Activated B cell treated with CpG ODN at 0.5 μM for 24 hours (primary cell): ENCODE measurements at regions not wholly inside any gene's neighbourhood (a gene's known extent, or its start where the extent isn't known, plus 50 kb on each side); places are given as distances from the start of the nearest gene placed in this dataset.

Experiments
- ATAC-seq: fragments of 200-7000 bp; cut with Tn5 transposase; one replicate; pipeline ENCODE4 v1.10.0; 2021; ENCODE audit warnings: low read depth, mild to moderate bottlenecking, moderate library complexity
- CTCF ChIA-PET: fragments of 350-600 bp; sonication (Branson Sonifier 250); formaldehyde crosslinking; loops from one replicate; lab custom pipeline; 2021; ENCODE audit warnings: antibody characterized with exemption; lab: Charles Lee
- POLR2A ChIA-PET: fragments of 350-600 bp; sonication (Branson Sonifier 250); formaldehyde crosslinking; loops from one replicate; lab custom pipeline; 2021; ENCODE audit warnings: antibody characterized with exemption; lab: Charles Lee
- DNase-seq: peaks from one replicate; pipeline ENCODE4 v3.0.0; 2022
- H3K27ac Mint-ChIP-seq: one replicate; pipeline ENCODE4 v1.8.0; 2020; ENCODE audit warnings: mixed read lengths
- H3K27me3 Mint-ChIP-seq: one replicate; pipeline ENCODE4 v1.8.0; 2021; ENCODE audit warnings: mixed read lengths
- H3K36me3 Mint-ChIP-seq: one replicate; pipeline ENCODE4 v1.8.0; 2021; ENCODE audit warnings: low read depth, mixed read lengths
- H3K4me1 Mint-ChIP-seq: one replicate; pipeline ENCODE4 v1.8.0; 2021; ENCODE audit warnings: mixed read lengths
- H3K4me3 Mint-ChIP-seq: one replicate; pipeline ENCODE4 v1.8.0; 2020; ENCODE audit warnings: mild to moderate bottlenecking, mixed read lengths
- H3K9me3 Mint-ChIP-seq: one replicate; pipeline ENCODE4 v1.8.0; 2020; ENCODE audit warnings: mixed read lengths
- CTCF ChIP-seq: fragments of 200-600 bp; IDR thresholded peaks from one replicate; pipeline ENCODE4 v1.8.0; 2022; ENCODE audit warnings: antibody characterized with exemption, mild to moderate bottlenecking
- intact Hi-C: fragments of 100-400 bp; cut with micrococcal nuclease; formaldehyde crosslinking; loops from one replicate; pipeline ENCODE4 v1.15.1; 2024

- POLR2A ChIA-PET, result interaction anchor here (0.6 kb wide), 1 partner anchor 104 kb away, joined by 4 read pairs; no protein-coding TSS in a partner anchor
- no peak for TF ChIP-seq CTCF
- no peaks in the 10 kb centered on the region for H3K4me1 Mint-ChIP-seq
- peaks cover 3% of the 10 kb centered on the region for H3K9me3 Mint-ChIP-seq
- no peak for DNase-seq
- CTCF ChIA-PET, result no interaction called here
- intact Hi-C loops, result no loop called here
- peaks cover 21% of the 10 kb centered on the region for H3K27me3 Mint-ChIP-seq
- no peak overlapping the region for H3K4me3 Mint-ChIP-seq
- H3K36me3 Mint-ChIP-seq, result no peaks in the 10 kb centered on the region
- ATAC-seq, result no peak
- H3K27ac Mint-ChIP-seq, result no peak overlapping the region
Measured at GRCh38 chr13:29683041-29683440, 87.6 kb upstream of the SLC7A1 start.

- ATAC-seq (no peak), DNase-seq (no peak)
- Mint-ChIP-seq H3K36me3 (no peaks in the 10 kb centered on the region), H3K4me3 (no peak overlapping the region), H3K9me3 (peaks cover 3% of the 10 kb centered on the region), H3K27me3 (peaks cover 16% of the 10 kb centered on the region), H3K27ac (no peak overlapping the region), H3K4me1 (no peaks in the 10 kb centered on the region)
- no peak for TF ChIP-seq CTCF
- intact Hi-C loops, result no loop called here
- POLR2A ChIA-PET, result no interaction called here
- CTCF ChIA-PET, result no interaction called here
Measured at GRCh38 chr13:29681864-29682263, 86.4 kb upstream of the SLC7A1 start.

GRCh38 chr13:29679396-29680053, 84.0 kb upstream of the SLC7A1 start:
- peaks cover 3% of the 10 kb centered on the region for H3K9me3 Mint-ChIP-seq
- H3K27me3 Mint-ChIP-seq, result peaks cover 10% of the 10 kb centered on the region
- intact Hi-C loops, result no loop called here
- CTCF ChIA-PET, result no interaction called here
- no peaks in the 10 kb centered on the region for H3K4me1 Mint-ChIP-seq
- no peaks in the 10 kb centered on the region for H3K36me3 Mint-ChIP-seq
- no peak overlapping the region for H3K27ac Mint-ChIP-seq
- TF ChIP-seq CTCF, result no peak
- ATAC-seq, result no peak
- no peak for DNase-seq
- POLR2A ChIA-PET, result no interaction called here
- no peak overlapping the region for H3K4me3 Mint-ChIP-seq

- TF ChIP-seq CTCF, result no peak
- no peak overlapping the region for H3K27ac Mint-ChIP-seq
- DNase-seq, result no peak
- POLR2A ChIA-PET, result no interaction called here
- peaks cover 10% of the 10 kb centered on the region for H3K27me3 Mint-ChIP-seq
- CTCF ChIA-PET, result no interaction called here
- H3K4me3 Mint-ChIP-seq, result no peak overlapping the region
- intact Hi-C loops, result no loop called here
- no peaks in the 10 kb centered on the region for H3K36me3 Mint-ChIP-seq
- ATAC-seq, result no peak
- H3K9me3 Mint-ChIP-seq, result no peaks in the 10 kb centered on the region
- H3K4me1 Mint-ChIP-seq, result no peaks in the 10 kb centered on the region
Measured at GRCh38 chr13:29677627-29678026, 82.1 kb upstream of the SLC7A1 start.

GRCh38 chr13:29676941-29677452, 81.5 kb upstream of the SLC7A1 start:
- ChIA-PET CTCF (no interaction called here), POLR2A (no interaction called here)
- no peak for DNase-seq
- TF ChIP-seq CTCF, result no peak
- H3K36me3 Mint-ChIP-seq, result no peaks in the 10 kb centered on the region
- H3K27me3 Mint-ChIP-seq, result peaks cover 10% of the 10 kb centered on the region
- no peak overlapping the region for H3K27ac Mint-ChIP-seq
- H3K9me3 Mint-ChIP-seq, result no peaks in the 10 kb centered on the region
- intact Hi-C loops, result no loop called here
- H3K4me1 Mint-ChIP-seq, result no peaks in the 10 kb centered on the region
- no peak overlapping the region for H3K4me3 Mint-ChIP-seq
- ATAC-seq, result no peak
